ENCODE measurements at regions not wholly inside any gene's neighbourhood (a gene's known extent, or its start where the extent isn't known, plus 50 kb on each side); places are given as distances from the start of the nearest gene placed in this dataset.

DNA sequence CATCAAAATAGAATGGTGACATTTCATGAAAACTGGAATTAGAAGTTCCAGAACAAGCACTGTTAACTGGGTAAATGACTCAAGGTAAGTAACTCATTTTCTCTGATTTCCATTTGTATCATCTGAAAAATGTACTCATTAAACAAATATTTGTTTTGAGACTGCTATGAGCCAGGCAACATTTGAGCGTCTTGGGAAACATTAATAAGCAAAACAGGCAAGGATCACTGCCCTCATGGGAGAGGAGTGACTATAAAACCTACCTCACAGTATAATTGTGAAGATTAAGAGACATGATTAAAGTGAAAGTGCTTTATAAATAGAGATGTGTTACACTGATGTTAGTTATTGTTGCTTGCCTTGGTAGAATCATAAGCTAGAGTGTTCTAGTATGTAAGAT, 711.8 kb upstream of the UBE2E2 start:
- TF ChIP-seq, protein P1, sequence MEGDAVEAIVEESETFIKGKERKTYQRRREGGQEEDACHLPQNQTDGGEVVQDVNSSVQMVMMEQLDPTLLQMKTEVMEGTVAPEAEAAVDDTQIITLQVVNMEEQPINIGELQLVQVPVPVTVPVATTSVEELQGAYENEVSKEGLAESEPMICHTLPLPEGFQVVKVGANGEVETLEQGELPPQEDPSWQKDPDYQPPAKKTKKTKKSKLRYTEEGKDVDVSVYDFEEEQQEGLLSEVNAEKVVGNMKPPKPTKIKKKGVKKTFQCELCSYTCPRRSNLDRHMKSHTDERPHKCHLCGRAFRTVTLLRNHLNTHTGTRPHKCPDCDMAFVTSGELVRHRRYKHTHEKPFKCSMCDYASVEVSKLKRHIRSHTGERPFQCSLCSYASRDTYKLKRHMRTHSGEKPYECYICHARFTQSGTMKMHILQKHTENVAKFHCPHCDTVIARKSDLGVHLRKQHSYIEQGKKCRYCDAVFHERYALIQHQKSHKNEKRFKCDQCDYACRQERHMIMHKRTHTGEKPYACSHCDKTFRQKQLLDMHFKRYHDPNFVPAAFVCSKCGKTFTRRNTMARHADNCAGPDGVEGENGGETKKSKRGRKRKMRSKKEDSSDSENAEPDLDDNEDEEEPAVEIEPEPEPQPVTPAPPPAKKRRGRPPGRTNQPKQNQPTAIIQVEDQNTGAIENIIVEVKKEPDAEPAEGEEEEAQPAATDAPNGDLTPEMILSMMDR (IDR thresholded peaks at IDR 0.05; ENCODE audit: insufficient read depth, low read depth, low read length, missing control alignments), result no peak
- DNase-seq (ENCODE audit: low read depth), result no peak
- H3K4me3 ChIP-seq (ENCODE audit: low read depth, low read length), result no peak overlapping the region

DNA sequence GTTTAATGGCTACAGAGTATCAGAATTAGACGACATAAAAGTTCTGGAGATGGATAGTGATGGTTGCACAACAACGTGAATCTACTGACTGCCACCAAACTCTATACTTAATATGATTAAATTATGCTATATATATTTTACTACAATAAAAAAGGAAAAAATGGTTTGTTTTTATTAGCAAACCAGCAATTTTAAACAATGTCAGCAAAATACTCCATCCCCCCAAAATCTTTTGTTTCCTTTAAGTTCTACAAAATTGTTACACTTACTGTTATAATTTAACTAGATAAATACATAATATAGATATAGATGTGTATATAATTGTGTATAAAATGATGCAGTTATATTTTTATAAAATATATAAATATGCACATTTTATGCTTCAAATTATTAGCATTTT, 710.8 kb upstream of the UBE2E2 start:
- no peak for DNase-seq (ENCODE audit: low read depth)
- no peak overlapping the region for H3K4me3 ChIP-seq (ENCODE audit: low read depth, low read length)
- TF ChIP-seq, protein P1 (IDR thresholded peaks at IDR 0.05; ENCODE audit: insufficient read depth, low read depth, low read length, missing control alignments), result no peak

DNA sequence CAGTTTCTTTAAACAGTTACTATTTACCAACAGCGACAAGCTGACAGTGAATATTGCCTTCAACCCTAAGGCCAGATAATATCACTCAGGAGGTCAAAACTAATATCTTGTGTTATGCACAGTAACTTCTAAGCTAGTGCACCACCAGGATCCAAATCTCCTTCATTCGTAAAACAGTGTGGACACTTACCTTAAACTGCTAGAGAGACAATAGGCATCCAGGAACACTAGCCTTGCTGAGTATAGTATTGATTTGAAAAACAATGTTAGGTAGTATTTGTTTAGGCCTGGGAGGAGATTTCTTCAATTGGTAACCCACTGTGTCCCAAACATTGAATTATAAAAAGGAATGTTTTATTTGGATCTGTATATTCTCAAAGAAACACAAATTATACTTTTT, 707.9 kb upstream of the UBE2E2 start:
- H3K4me3 ChIP-seq (ENCODE audit: low read depth, low read length), result no peak overlapping the region
- TF ChIP-seq, protein P1 (IDR thresholded peaks at IDR 0.05; ENCODE audit: insufficient read depth, low read depth, low read length, missing control alignments), result no peak
- no peak for DNase-seq (ENCODE audit: low read depth)

DNA sequence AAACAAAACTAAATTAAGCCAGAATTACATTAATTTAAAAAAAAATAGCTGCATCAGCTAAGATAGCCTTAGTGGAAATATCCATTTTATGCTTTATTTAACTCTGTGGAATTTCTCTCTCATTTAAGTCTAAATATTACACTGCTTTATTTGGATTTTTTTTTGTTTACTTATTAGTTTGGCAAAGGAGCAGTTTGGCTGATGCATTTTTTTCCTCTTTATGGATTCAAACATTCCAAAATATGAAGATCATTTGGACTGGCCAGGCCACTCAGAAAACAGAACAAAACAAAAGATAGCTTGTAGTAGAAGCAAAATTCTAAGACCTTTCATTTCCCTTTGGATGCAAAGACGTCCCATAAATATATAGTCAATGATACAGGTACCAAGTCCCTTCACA, 707.3 kb upstream of the UBE2E2 start:
- no peak overlapping the region for H3K4me3 ChIP-seq (ENCODE audit: low read depth, low read length)
- no peak for DNase-seq (ENCODE audit: low read depth)
- TF ChIP-seq, protein P1 (IDR thresholded peaks at IDR 0.05; ENCODE audit: insufficient read depth, low read depth, low read length, missing control alignments), result no peak

DNA sequence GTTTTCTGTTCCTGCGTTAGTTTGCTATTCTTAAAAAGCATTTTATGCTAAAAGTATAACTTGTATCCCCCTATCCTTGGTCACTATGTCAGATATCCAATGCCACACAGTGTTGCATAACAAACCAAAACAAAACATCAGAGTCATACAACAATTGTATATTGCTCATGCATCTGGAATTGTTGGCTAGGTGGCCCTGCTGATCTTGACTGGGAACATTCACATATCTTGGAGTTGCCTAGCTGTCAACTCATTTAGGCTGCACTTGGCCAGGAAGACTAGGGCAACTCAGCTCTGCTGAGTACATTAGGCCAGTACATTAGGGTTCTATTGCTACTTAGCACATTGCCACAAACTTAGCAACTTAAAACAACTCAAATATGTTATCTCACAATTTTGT, 706.5 kb upstream of the UBE2E2 start:
- DNase-seq (ENCODE audit: low read depth), result no peak
- no peak overlapping the region for H3K4me3 ChIP-seq (ENCODE audit: low read depth, low read length)
- TF ChIP-seq, protein P1 (IDR thresholded peaks at IDR 0.05; ENCODE audit: insufficient read depth, low read depth, low read length, missing control alignments), result no peak

DNA sequence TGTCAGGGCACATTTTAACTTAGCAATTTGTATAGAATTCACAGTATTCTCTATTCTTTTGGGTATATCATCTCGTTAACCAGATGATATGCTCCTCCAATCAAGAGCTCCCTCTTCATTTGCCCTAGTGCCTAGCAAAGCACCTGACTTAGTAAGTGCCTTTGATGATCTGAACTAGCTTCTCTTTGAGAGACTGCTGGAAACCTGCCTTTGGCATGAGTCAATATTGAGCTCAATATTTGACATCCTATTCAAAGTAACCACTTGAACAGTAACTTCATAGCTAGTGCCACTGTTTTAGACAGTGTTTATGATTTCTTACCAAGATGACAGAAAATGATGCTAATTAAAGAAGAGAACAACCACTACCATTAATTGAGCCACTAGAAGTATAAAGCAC, 696.3 kb upstream of the UBE2E2 start:
- DNase-seq (ENCODE audit: low read depth), result no peak
- TF ChIP-seq, protein P1 (IDR thresholded peaks at IDR 0.05; ENCODE audit: insufficient read depth, low read depth, low read length, missing control alignments), result no peak
- no peak overlapping the region for H3K4me3 ChIP-seq (ENCODE audit: low read depth, low read length)

DNA sequence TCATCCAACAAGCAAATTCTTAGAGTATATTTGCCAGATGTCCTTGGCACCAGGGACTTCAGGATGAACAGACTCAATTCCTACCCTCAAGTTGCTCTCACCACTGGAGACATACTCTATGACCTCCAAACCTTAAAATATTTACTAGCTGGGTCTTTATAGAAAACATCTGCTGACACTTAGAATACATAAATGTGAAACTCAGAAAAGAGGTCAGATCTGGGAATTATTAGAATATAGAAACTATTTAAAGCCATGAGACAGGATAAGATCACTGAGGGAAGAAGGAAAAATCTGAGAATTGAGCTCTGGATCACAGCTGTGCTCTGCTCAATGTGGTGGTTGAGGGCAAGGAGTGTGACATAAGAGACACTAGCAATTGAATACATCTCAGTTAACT, 695.4 kb upstream of the UBE2E2 start:
- no peak for DNase-seq (ENCODE audit: low read depth)
- no peak overlapping the region for H3K4me3 ChIP-seq (ENCODE audit: low read depth, low read length)
- TF ChIP-seq, protein P1 (IDR thresholded peaks at IDR 0.05; ENCODE audit: insufficient read depth, low read depth, low read length, missing control alignments), result no peak
